Type B pancreatic cell (in vitro differentiated cells): ENCODE measurements at regions not wholly inside any gene's neighbourhood (a gene's known extent, or its start where the extent isn't known, plus 50 kb on each side); places are given as distances from the start of the nearest gene placed in this dataset.
"Not testable (repeated sequence)": the region's sequence is repeated elsewhere in the genome, so short reads cannot be mapped to it uniquely, and the experiment has no call there.

Experiments used
- DNase-seq: peaks from one replicate; pipeline ENCODE4 v3.0.0; 2021; ENCODE audit warnings: mixed read lengths; ENCODE audit not compliant: unreplicated experiment; ENCODE audit errors: extremely low spot score
- H3K27ac Mint-ChIP-seq: 2 replicates; pipeline ENCODE4 v1.8.0; 2021; ENCODE audit warnings: mild to moderate bottlenecking, mixed read lengths
- H3K27me3 Mint-ChIP-seq: 2 replicates; pipeline ENCODE4 v1.8.0; 2021; ENCODE audit warnings: mixed read lengths
- H3K36me3 Mint-ChIP-seq: 2 replicates; pipeline ENCODE4 v1.8.0; 2021; ENCODE audit warnings: mixed read lengths
- H3K4me1 Mint-ChIP-seq: one replicate; pipeline ENCODE4 v1.8.0; 2021; ENCODE audit warnings: mixed read lengths; ENCODE audit not compliant: unreplicated experiment
- H3K4me3 Mint-ChIP-seq: 2 replicates; pipeline ENCODE4 v1.8.0; 2021; ENCODE audit warnings: mild to moderate bottlenecking, mixed read lengths
- H3K9me3 Mint-ChIP-seq: 2 replicates; pipeline ENCODE4 v1.8.0; 2021; ENCODE audit warnings: mixed read lengths
- CTCF ChIP-seq: fragments of 200-600 bp; sonication (generic); conservative IDR thresholded peaks from 2 replicates; pipeline ENCODE4 v1.5.0; 2021; ENCODE audit warnings: antibody characterized with exemption, mild to moderate bottlenecking

- no peaks in the 10 kb centered on the region for H3K9me3 Mint-ChIP-seq
- no peak overlapping the region for H3K27ac Mint-ChIP-seq
- H3K4me1 Mint-ChIP-seq: no peaks in the 10 kb centered on the region
- H3K4me3 Mint-ChIP-seq: no peak overlapping the region
- no peaks in the 10 kb centered on the region for H3K27me3 Mint-ChIP-seq
- H3K36me3 Mint-ChIP-seq: no peaks in the 10 kb centered on the region
- no peak for TF ChIP-seq CTCF
- DNase-seq: no peak
Measured at GRCh38 chr5:89535411-89535810, 652.4 kb upstream of the MEF2C start.

GRCh38 chr5:89534331-89534730 lies 651.3 kb upstream of the MEF2C start:
- no peak overlapping the region for H3K4me3 Mint-ChIP-seq
- H3K27ac Mint-ChIP-seq: no peak overlapping the region
- no peaks in the 10 kb centered on the region for H3K27me3 Mint-ChIP-seq
- no peaks in the 10 kb centered on the region for H3K9me3 Mint-ChIP-seq
- H3K36me3 Mint-ChIP-seq: no peaks in the 10 kb centered on the region
- no peaks in the 10 kb centered on the region for H3K4me1 Mint-ChIP-seq
- no peak for TF ChIP-seq CTCF
- no peak for DNase-seq

GRCh38 chr5:89524785-89525184 lies 641.8 kb upstream of the MEF2C start:
- H3K36me3 Mint-ChIP-seq: no peaks in the 10 kb centered on the region
- TF ChIP-seq CTCF: no peak
- H3K9me3 Mint-ChIP-seq: no peaks in the 10 kb centered on the region
- H3K27ac Mint-ChIP-seq: no peak overlapping the region
- H3K27me3 Mint-ChIP-seq: no peaks in the 10 kb centered on the region
- H3K4me1 Mint-ChIP-seq: no peaks in the 10 kb centered on the region
- no peak for DNase-seq
- H3K4me3 Mint-ChIP-seq: no peak overlapping the region

- not testable (repeated sequence) for DNase-seq, H3K36me3 Mint-ChIP-seq, H3K4me3 Mint-ChIP-seq
Measured at GRCh38 chr5:89523867-89524266, 640.9 kb upstream of the MEF2C start.

GRCh38 chr5:89520771-89521170 lies 637.8 kb upstream of the MEF2C start:
- no peak overlapping the region for H3K27ac Mint-ChIP-seq
- H3K27me3 Mint-ChIP-seq: no peaks in the 10 kb centered on the region
- H3K4me3 Mint-ChIP-seq: no peak overlapping the region
- TF ChIP-seq CTCF: no peak
- H3K9me3 Mint-ChIP-seq: no peaks in the 10 kb centered on the region
- no peaks in the 10 kb centered on the region for H3K4me1 Mint-ChIP-seq
- no peak for DNase-seq
- no peaks in the 10 kb centered on the region for H3K36me3 Mint-ChIP-seq

More at GRCh38 chr5:89523867-89524266, 640.9 kb upstream of the MEF2C start:
- not testable (repeated sequence) for H3K27me3 Mint-ChIP-seq, H3K9me3 Mint-ChIP-seq, H3K27ac Mint-ChIP-seq, H3K4me1 Mint-ChIP-seq

GRCh38 chr5:89513299-89514044 lies 630.5 kb upstream of the MEF2C start:
- no peak for DNase-seq
- peaks cover 4% of the 10 kb centered on the region for H3K4me1 Mint-ChIP-seq
- H3K4me3 Mint-ChIP-seq: no peak overlapping the region
- no peaks in the 10 kb centered on the region for H3K27me3 Mint-ChIP-seq
- H3K9me3 Mint-ChIP-seq: peaks cover under 1% of the 10 kb centered on the region
- H3K36me3 Mint-ChIP-seq: no peaks in the 10 kb centered on the region
- no peak overlapping the region for H3K27ac Mint-ChIP-seq
- no peak for TF ChIP-seq CTCF
